MM.1S (cell line): ENCODE measurements at regions not wholly inside any gene's neighbourhood (a gene's known extent, or its start where the extent isn't known, plus 50 kb on each side); places are given as distances from the start of the nearest gene placed in this dataset.

Experiments
- CTCF ChIP-seq: fragments of 300-600 bp; sonication (generic); IDR thresholded peaks from 2 replicates; pipeline ENCODE4 v1.5.1; 2016; ENCODE audit warnings: antibody characterized with exemption, low read length, mixed read lengths
- EZH2 ChIP-seq: fragments of 300-600 bp; sonication (generic); optimal IDR thresholded peaks from 2 replicates; pipeline ENCODE3; 2017; ENCODE audit warnings: low read depth, mild to moderate bottlenecking, antibody characterized with exemption, low read length, mixed read lengths
- EZH2phosphoT487 ChIP-seq: fragments of 300-600 bp; sonication (generic); IDR thresholded peaks from 2 replicates; pipeline ENCODE4 v1.6.1; 2018; ENCODE audit warnings: antibody characterized with exemption, low read length

- no peak for TF ChIP-seq CTCF
- no peak for TF ChIP-seq EZH2
- no peak for TF ChIP-seq EZH2phosphoT487
Observed at GRCh38 chr2:5932556-5933469, 240.6 kb downstream of the SOX11 start.
